Activated CD8-positive, alpha-beta memory T cell treated with anti-CD3 and anti-CD28 coated beads for 36 hours (primary cell): ENCODE measurements at regions not wholly inside any gene's neighbourhood (a gene's known extent, or its start where the extent isn't known, plus 50 kb on each side); places are given as distances from the start of the nearest gene placed in this dataset.

Experiments
- CTCF ChIA-PET: fragments of 350-600 bp; sonication (Branson Sonifier 250); formaldehyde crosslinking; loops from one replicate; lab custom pipeline; 2021; ENCODE audit warnings: antibody characterized with exemption; lab: Charles Lee
- POLR2A ChIA-PET: fragments of 350-600 bp; sonication (Branson Sonifier 250); formaldehyde crosslinking; loops from one replicate; lab custom pipeline; 2021; ENCODE audit warnings: antibody characterized with exemption; lab: Charles Lee

DNA sequence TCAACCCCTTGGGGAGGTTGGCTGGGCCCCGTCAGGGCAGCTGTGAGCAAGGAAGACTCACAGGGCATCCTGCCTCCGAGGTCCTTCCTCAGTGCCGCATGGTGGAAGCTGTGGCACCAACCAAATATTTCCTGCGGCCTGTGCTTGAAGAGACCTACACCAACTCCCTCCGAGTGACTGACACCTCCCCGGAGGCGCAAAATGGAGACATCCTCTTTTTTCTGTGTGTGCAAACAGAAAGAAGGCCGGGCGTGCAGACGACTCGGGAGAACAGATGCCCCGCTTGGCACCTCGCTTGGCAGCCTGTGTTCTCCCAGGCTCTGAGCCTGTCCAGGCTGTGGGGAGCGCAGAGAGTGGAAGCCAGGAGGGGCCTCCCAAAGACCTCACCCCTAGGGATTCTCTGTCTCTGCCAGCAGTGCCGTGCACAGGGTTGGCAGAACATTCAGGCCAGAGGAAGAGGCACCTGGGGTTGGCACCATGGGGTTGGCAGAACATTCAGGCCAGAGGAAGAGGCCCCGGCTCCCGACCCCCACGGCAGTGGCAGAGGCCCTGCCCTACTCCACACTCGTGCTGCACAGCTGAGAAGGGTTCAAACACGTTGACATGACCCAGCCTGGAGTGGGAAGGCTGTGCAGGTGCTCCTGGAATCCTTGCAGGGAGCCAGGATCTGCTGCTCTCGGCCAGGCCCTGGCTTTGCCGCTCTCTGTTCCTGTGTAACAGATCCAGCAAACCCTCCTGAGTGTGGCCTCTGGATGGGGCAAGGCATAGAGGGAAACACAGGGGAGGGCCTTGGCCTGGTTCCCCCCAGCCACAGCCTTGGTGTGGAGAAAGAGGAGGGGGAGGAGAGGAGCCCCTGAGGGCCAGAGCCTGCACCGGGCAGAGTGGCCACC is 805.5 kb downstream of the BRD1 start:
- CTCF ChIA-PET = no interaction called here
- POLR2A ChIA-PET = no interaction called here

DNA sequence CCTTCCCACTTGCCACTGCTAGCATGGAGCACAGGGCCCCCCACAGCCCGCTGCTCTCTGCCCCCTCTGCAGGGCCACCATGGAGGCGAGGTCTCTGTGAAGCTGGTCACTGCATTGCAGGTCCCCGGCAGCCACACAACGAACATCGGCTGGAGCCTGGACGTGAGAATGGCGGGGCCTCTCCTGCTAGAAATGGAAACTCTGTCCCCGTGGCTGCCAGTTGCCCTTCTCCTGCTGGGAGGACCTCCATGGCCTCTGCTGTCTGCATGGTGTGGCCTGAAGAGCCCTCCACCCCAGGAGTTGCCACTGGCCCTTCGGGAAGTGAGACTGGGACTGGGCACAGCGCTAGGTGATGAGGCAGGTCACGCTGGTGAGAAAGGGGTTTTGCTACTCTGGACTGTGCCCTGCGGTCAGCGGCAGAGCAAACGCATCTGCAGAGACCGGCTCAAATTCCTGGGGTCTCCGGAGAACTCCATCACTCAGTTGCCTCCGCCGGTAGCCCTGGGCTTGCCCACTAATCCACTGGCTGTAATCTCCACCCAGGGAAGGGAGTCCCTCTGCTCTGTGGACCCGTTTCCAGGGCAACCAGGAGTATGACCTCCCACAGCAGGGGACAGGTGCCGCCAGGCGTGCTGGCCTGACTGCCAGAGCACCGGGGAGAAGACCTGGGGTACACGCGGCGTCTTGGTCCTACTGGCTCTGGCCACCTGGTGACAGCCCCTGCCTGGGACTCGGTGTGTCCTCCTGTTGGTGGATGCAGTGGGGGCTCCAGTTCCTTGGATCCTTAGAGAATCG is 806.3 kb downstream of the BRD1 start:
- POLR2A ChIA-PET = no interaction called here

GRCh38 chr22:49019737-49020713 is 807.6 kb downstream of the BRD1 start:
- ChIA-PET CTCF (no interaction called here), POLR2A (no interaction called here)

More for the DNA sequence above, 806.3 kb downstream of the BRD1 start:
- CTCF ChIA-PET = no interaction called here

- ChIA-PET POLR2A (no interaction called here), CTCF (no interaction called here)
Measured at GRCh38 chr22:49018601-49019000, 809.1 kb downstream of the BRD1 start.

- POLR2A ChIA-PET = no interaction called here
Measured at GRCh38 chr22:49017482-49018329, 810.0 kb downstream of the BRD1 start.

DNA sequence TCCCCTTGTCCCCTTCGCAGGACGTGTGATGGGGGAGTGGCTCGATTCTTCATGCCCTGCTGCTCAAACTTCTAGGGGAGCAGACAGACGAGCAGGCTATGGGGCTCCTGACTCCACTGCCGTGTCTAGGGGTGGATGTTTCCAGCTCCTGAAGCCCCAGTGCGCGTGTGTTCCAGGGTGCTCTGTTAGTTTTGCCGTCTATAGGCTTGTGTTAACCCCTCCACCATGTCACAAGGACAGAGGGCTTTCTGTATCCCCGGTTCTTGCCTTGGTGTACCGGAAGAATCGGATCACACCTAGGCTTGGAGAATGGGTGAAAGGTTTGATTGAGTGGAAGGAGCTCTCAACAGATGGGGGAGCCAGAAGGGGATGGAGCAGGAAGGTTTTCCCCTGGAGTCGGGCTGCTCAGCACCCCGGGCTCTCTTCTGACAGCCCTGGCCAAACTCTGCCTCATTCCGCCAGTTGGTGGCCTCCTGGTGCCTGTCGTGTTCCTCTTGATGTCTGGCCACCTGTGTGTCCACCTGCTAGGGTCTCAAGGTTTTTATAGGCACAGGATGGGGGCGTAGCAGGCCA is 810.7 kb downstream of the BRD1 start:
- ChIA-PET CTCF (no interaction called here), POLR2A (no interaction called here)

More at GRCh38 chr22:49017482-49018329, 810.0 kb downstream of the BRD1 start:
- CTCF ChIA-PET = no interaction called here

DNA sequence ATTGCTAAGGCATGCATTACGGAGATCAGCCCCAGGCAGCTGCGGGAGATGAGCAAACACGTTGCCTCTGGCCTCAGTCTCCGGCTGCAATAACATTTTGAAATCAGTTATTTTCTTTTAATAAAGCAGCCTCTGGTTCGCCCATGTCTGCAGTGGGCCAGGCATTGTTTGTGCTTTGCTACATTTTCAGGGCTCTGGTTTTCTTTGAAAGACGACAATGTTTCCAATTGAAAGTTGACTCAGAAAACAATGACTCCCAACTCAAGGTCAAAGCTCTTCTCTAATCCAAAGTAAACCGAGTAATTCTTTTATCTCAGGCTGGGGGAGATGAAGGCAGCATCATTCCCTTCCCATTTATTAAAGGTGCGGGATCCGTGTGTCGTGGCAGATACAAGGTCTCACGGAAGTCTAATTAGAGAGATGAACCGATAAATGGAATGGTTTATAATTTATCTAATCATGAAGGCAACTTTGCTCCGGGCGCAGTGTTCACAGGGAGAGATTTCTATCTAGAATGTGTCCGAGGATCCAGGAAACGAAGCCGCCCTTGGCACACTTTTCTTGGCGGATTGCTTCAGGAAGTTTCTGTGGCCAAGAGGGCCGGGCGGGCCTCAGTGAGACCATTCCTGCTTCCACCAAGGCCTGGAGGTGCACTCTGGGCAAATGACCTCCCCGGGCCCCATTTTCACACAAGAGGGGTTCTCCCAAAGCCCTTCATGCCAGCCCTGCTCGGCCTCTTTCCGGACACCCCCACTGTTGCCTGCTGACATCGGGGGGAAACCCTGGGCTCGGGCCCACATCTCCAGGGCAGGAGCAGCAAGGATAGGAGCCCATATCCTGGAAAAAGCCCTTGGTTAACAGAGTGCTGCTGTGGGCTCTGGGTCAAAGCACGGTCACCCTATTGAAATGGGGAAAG is 811.4 kb downstream of the BRD1 start:
- CTCF ChIA-PET = no interaction called here
- POLR2A ChIA-PET = no interaction called here

- ChIA-PET CTCF (no interaction called here), POLR2A (no interaction called here)
Measured at GRCh38 chr22:49015459-49015858, 812.2 kb downstream of the BRD1 start.

- POLR2A ChIA-PET = no interaction called here
- CTCF ChIA-PET = no interaction called here
Measured at GRCh38 chr22:49014227-49015201, 813.2 kb downstream of the BRD1 start.

GRCh38 chr22:49013707-49014106 is 814.0 kb downstream of the BRD1 start:
- ChIA-PET CTCF (no interaction called here), POLR2A (no interaction called here)

- POLR2A ChIA-PET = interaction anchor here (0.7 kb wide), 1 partner anchor 39 kb away, joined by 6 read pairs; no protein-coding TSS in a partner anchor
Measured at GRCh38 chr22:49012712-49013395, 814.8 kb downstream of the BRD1 start.

GRCh38 chr22:49011769-49012648 is 815.7 kb downstream of the BRD1 start:
- CTCF ChIA-PET = no interaction called here
- POLR2A ChIA-PET = interaction anchor here (0.7 kb wide), 1 partner anchor 39 kb away, joined by 6 read pairs; no protein-coding TSS in a partner anchor

More at GRCh38 chr22:49012712-49013395, 814.8 kb downstream of the BRD1 start:
- CTCF ChIA-PET = no interaction called here

- ChIA-PET CTCF (no interaction called here), POLR2A (no interaction called here)
Measured at GRCh38 chr22:49011379-49011768, 816.3 kb downstream of the BRD1 start.

DNA sequence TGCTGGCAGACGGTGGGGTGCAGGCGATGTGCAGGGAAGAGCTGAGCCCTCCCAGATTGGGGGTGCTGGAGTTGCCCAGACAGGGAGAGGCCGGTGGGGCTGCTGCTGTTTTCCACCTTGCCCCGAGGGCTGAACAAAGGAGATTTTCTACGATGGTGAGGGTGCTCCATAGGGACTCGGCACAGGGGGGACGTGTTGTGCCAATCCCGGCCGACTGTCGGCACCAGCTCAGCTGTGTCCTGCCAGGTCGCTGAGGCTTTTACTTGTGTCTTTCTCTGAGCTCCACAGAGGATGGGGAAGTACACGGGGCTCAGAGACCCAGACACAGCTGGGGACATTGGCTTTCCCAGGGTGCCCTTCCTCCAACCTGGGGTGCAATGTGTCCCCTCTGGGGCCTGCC is 816.8 kb downstream of the BRD1 start:
- POLR2A ChIA-PET = no interaction called here
- CTCF ChIA-PET = no interaction called here
